MM.1S (cell line): ENCODE measurements at regions not wholly inside any gene's neighbourhood (a gene's known extent, or its start where the extent isn't known, plus 50 kb on each side); places are given as distances from the start of the nearest gene placed in this dataset.

Experiments used
- EZH2 ChIP-seq: fragments of 300-600 bp; sonication (generic); optimal IDR thresholded peaks from 2 replicates; pipeline ENCODE3; 2017; ENCODE audit warnings: low read depth, mild to moderate bottlenecking, antibody characterized with exemption, low read length, mixed read lengths
- EZH2phosphoT487 ChIP-seq: fragments of 300-600 bp; sonication (generic); IDR thresholded peaks from 2 replicates; pipeline ENCODE4 v1.6.1; 2018; ENCODE audit warnings: antibody characterized with exemption, low read length
- TF ChIP-seq, protein P1 (sequence below): fragments of 300-600 bp; sonication (generic); IDR thresholded peaks from 2 replicates; pipeline ENCODE4 v1.5.1; 2016; ENCODE audit warnings: antibody characterized with exemption, low read length, mixed read lengths

GRCh38 chr9:24095246-24095645, 269.2 kb upstream of the ELAVL2 start:
- TF ChIP-seq, protein P1, sequence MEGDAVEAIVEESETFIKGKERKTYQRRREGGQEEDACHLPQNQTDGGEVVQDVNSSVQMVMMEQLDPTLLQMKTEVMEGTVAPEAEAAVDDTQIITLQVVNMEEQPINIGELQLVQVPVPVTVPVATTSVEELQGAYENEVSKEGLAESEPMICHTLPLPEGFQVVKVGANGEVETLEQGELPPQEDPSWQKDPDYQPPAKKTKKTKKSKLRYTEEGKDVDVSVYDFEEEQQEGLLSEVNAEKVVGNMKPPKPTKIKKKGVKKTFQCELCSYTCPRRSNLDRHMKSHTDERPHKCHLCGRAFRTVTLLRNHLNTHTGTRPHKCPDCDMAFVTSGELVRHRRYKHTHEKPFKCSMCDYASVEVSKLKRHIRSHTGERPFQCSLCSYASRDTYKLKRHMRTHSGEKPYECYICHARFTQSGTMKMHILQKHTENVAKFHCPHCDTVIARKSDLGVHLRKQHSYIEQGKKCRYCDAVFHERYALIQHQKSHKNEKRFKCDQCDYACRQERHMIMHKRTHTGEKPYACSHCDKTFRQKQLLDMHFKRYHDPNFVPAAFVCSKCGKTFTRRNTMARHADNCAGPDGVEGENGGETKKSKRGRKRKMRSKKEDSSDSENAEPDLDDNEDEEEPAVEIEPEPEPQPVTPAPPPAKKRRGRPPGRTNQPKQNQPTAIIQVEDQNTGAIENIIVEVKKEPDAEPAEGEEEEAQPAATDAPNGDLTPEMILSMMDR, result no peak
- TF ChIP-seq EZH2phosphoT487 (no peak), EZH2 (no peak)
